Breast epithelium (tissue), 4 donors: ENCODE measurements at regions not wholly inside any gene's neighbourhood (a gene's known extent, or its start where the extent isn't known, plus 50 kb on each side); places are given as distances from the start of the nearest gene placed in this dataset.

Experiments used
- DNase-seq, 2 donors: peaks; one replicate each; pipeline ENCODE4 v3.0.0-alpha.2; 2019; ENCODE audit warnings: low spot score in 2 of 2
- H3K27ac ChIP-seq, 2 donors: fragments of 200-600 bp; sonication (generic) in 1 of 2; one replicate each; pipeline ENCODE4 v1.5.1; 2016 to 2019; ENCODE audit warnings: mild to moderate bottlenecking in 1 of 2
- H3K27me3 ChIP-seq, 2 donors: fragments of 200-600 bp; sonication (generic) in 1 of 2; one replicate each; pipeline versions ENCODE4 v1.5.1 to v1.6.0; 2017 to 2019; ENCODE audit warnings: control low read depth in 1 of 2, mild to moderate bottlenecking in 1 of 2
- H3K36me3 ChIP-seq: fragments of 200-600 bp; one replicate; pipeline ENCODE4 v1.5.1; 2019
- H3K4me1 ChIP-seq, 2 donors: fragments of 200-600 bp; sonication (generic); one replicate each; pipeline ENCODE4 v1.5.1; 2016 to 2019; ENCODE audit warnings: control low read depth in 1 of 2
- H3K4me3 ChIP-seq, 3 donors: fragments of 200-600 bp; sonication (generic); 1 replicate in 2 of 3; 2 replicates in 1 of 3; pipeline ENCODE4 v1.5.1; 2016 to 2019; ENCODE audit warnings: mild to moderate bottlenecking in 3 of 3, moderate library complexity in 2 of 3
- H3K9me3 ChIP-seq, 2 donors: fragments of 200-600 bp; sonication (generic) in 1 of 2; one replicate each; pipeline ENCODE4 v1.5.1; 2016 to 2019; ENCODE audit warnings: control low read depth in 1 of 2
- CTCF ChIP-seq, 3 donors: fragments of 450-650 bp; IDR thresholded peaks; one replicate each; pipeline ENCODE4 v1.5.1; 2016 to 2017; ENCODE audit warnings: antibody characterized with exemption in 3 of 3, mild to moderate bottlenecking in 3 of 3, moderate library complexity in 3 of 3
- POLR2A ChIP-seq: fragments of 450-650 bp; IDR thresholded peaks from one replicate; pipeline ENCODE4 v1.6.1; 2016; ENCODE audit warnings: antibody characterized with exemption, mild to moderate bottlenecking, moderate library complexity
- POLR2AphosphoS5 ChIP-seq, 3 donors: sonication (generic); formaldehyde crosslinking; IDR thresholded peaks; one replicate each; pipeline ENCODE4 v1.6.1; 2017; ENCODE audit warnings: antibody characterized with exemption in 3 of 3
- intact Hi-C: fragments of 100-400 bp; cut with DNase I; formaldehyde crosslinking; loops from one replicate; pipeline ENCODE4 v1.15.1; 2023; ENCODE audit warnings: low total_unique reads

- TF ChIP-seq POLR2A, result no peak
- TF ChIP-seq POLR2AphosphoS5 (IDR thresholded peaks at IDR 0.05), result no peak
- no peak for TF ChIP-seq CTCF (IDR thresholded peaks at IDR 0.05)
- H3K27ac ChIP-seq, result no peak overlapping the region
- H3K36me3 ChIP-seq, result no peaks in the 10 kb centered on the region
- no peak for DNase-seq
- H3K4me3 ChIP-seq, result no peak overlapping the region
- no peaks in the 10 kb centered on the region for H3K27me3 ChIP-seq
- no peaks in the 10 kb centered on the region for H3K9me3 ChIP-seq
- H3K4me1 ChIP-seq, result no peaks in the 10 kb centered on the region
- intact Hi-C loops, result no loop called here
Measured at GRCh38 chr5:105968981-105969380, 1701.8 kb downstream of the EFNA5 start.

GRCh38 chr5:105963696-105964255 lies 1707.0 kb downstream of the EFNA5 start:
- DNase-seq, result no peak
- Histone ChIP-seq H3K4me1 (no peaks in the 10 kb centered on the region), H3K27me3 (no peaks in the 10 kb centered on the region), H3K4me3 (no peak overlapping the region), H3K36me3 (no peaks in the 10 kb centered on the region), H3K9me3 (no peaks in the 10 kb centered on the region), H3K27ac (no peak overlapping the region)
- TF ChIP-seq POLR2AphosphoS5 (IDR thresholded peaks at IDR 0.05) (no peak), POLR2A (no peak), CTCF (IDR thresholded peaks at IDR 0.05) (no peak)
- intact Hi-C loops, result no loop called here

- no peaks in the 10 kb centered on the region for H3K9me3 ChIP-seq
- H3K4me3 ChIP-seq, result no peak overlapping the region
- no peaks in the 10 kb centered on the region for H3K36me3 ChIP-seq
- TF ChIP-seq POLR2AphosphoS5 (IDR thresholded peaks at IDR 0.05) (no peak), CTCF (IDR thresholded peaks at IDR 0.05) (no peak)
- H3K4me1 ChIP-seq, result no peaks in the 10 kb centered on the region
- no peak overlapping the region for H3K27ac ChIP-seq
- no peaks in the 10 kb centered on the region for H3K27me3 ChIP-seq
- intact Hi-C loops, result no loop called here
- DNase-seq, result no peak
Measured at GRCh38 chr5:105961572-105961971, 1709.2 kb downstream of the EFNA5 start.

DNA sequence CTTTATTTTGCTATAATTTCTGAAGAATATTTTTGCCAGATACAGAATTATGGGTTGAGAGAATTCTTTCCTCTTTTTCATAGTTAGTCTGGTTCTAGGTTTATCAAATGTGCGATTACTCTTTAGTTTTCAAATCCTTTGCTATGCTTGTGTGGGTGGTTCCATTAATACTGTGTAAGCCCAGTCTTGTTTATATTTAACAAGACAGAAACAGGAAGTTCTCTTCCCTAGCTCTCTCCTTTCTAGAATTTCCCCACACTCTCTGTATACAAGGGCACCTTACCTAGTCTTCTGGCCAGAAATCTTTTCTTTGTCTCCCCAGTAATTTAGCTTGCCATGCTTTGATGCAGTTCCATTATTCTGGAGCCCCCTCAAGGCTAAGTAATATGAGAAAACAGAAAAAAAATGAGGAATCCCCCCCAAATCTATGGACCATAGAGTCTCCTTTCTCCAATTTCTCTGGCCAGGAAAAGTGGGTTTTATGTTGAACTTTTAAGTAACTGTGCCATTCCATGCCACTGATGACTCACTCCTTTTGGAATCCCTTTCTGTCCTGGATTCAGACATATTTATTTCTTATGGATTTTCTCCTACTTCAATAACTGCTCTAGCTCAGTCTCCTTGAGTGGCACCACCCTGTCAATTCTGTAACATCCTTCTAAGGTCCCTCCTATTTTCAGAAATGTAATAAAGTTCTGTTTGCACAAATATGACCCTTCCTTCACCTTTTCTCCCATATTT lies 1714.1 kb downstream of the EFNA5 start:
- no peak for TF ChIP-seq CTCF (IDR thresholded peaks at IDR 0.05)
- no peak for TF ChIP-seq POLR2AphosphoS5 (IDR thresholded peaks at IDR 0.05)
- TF ChIP-seq POLR2A, result no peak
- no peak overlapping the region for H3K27ac ChIP-seq

DNA sequence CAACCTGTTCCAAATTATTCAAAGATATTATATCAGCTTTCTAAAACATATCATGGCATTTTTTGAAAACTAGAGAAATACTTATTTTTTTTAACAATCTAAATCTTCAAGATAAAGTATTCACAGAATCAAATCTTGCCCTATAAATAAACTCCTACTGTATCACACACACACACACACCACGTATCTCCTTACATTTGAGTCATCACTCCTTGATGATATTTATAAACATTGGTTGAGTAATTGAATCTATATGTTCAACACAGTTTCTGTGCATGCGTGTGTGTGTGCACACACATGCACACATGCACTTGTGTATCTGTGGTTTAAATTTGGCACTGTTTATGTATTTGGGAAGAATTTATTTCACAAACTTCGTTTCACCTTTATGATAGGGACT lies 1716.4 kb downstream of the EFNA5 start:
- no peaks in the 10 kb centered on the region for H3K9me3 ChIP-seq
- TF ChIP-seq POLR2AphosphoS5 (IDR thresholded peaks at IDR 0.05), result no peak
- no peak for TF ChIP-seq CTCF (IDR thresholded peaks at IDR 0.05)
- no peak for TF ChIP-seq POLR2A
- DNase-seq, result no peak
- intact Hi-C loops, result loop anchor here (10.0 kb wide), 1 partner anchor 1860 kb away; no protein-coding TSS in a partner anchor
- no peaks in the 10 kb centered on the region for H3K4me1 ChIP-seq
- H3K4me3 ChIP-seq, result no peak overlapping the region
- no peak overlapping the region for H3K27ac ChIP-seq
- H3K27me3 ChIP-seq, result no peaks in the 10 kb centered on the region
- H3K36me3 ChIP-seq, result no peaks in the 10 kb centered on the region

More for the DNA sequence above, 1714.1 kb downstream of the EFNA5 start:
- intact Hi-C loops, result loop anchor here (10.0 kb wide), 1 partner anchor 1858 kb away; no protein-coding TSS in a partner anchor
- no peak for DNase-seq
- no peaks in the 10 kb centered on the region for H3K9me3 ChIP-seq
- no peaks in the 10 kb centered on the region for H3K27me3 ChIP-seq
- no peak overlapping the region for H3K4me3 ChIP-seq
- H3K4me1 ChIP-seq, result no peaks in the 10 kb centered on the region
- no peaks in the 10 kb centered on the region for H3K36me3 ChIP-seq
